MCF 10A (cell line): ENCODE measurements at regions not wholly inside any gene's neighbourhood (a gene's known extent, or its start where the extent isn't known, plus 50 kb on each side); places are given as distances from the start of the nearest gene placed in this dataset.

Experiments
- BruUV-seq: library from RNA; stranded (reverse); fragments of 400-500 nt; replicated peaks from 2 replicates; lab custom pipeline; 2021; lab: Mats Ljungman, UMichigan
- CTCF ChIA-PET: fragments of 300-600 bp; sonication (Branson Sonifier 250); formaldehyde crosslinking; extraction: SDS; loops from one replicate; lab custom pipeline; 2021; ENCODE audit warnings: antibody characterized with exemption, inconsistent platforms; lab: Yijun Ruan, JAX
- POLR2A ChIA-PET: fragments of 300-600, 350-650 bp; sonication (Branson Sonifier 250); formaldehyde crosslinking; extraction: SDS; loops from one replicate; lab custom pipeline; 2020; ENCODE audit warnings: antibody characterized with exemption, inconsistent platforms; lab: Yijun Ruan, JAX
- DNase-seq: peaks from one replicate; pipeline ENCODE4 v3.0.0-alpha.2; 2018; ENCODE audit not compliant: unreplicated experiment
- H3K27ac Mint-ChIP-seq: one replicate; pipeline ENCODE4 v1.8.0; 2022; ENCODE audit warnings: mild to moderate bottlenecking, low read depth, mixed read lengths; ENCODE audit not compliant: unreplicated experiment
- H3K27me3 Mint-ChIP-seq: one replicate; pipeline ENCODE4 v1.8.0; 2022; ENCODE audit warnings: mixed read lengths; ENCODE audit not compliant: insufficient read depth, unreplicated experiment
- H3K36me3 Mint-ChIP-seq: one replicate; pipeline ENCODE4 v1.8.0; 2022; ENCODE audit warnings: mild to moderate bottlenecking, moderate library complexity, mixed read lengths; ENCODE audit not compliant: insufficient read depth, unreplicated experiment
- H3K4me1 Mint-ChIP-seq: one replicate; pipeline ENCODE4 v1.8.0; 2022; ENCODE audit warnings: mixed read lengths; ENCODE audit not compliant: insufficient read depth, unreplicated experiment
- H3K4me3 Mint-ChIP-seq: one replicate; pipeline ENCODE4 v1.8.0; 2022; ENCODE audit warnings: mild to moderate bottlenecking, moderate library complexity, mixed read lengths; ENCODE audit not compliant: unreplicated experiment
- H3K9me3 Mint-ChIP-seq: one replicate; pipeline ENCODE4 v1.8.0; 2022; ENCODE audit warnings: mixed read lengths; ENCODE audit not compliant: unreplicated experiment
- intact Hi-C: fragments of 100-400 bp; cut with micrococcal nuclease; formaldehyde crosslinking; loops from 2 replicates; pipeline ENCODE4 v1.14.1; 2022
- TF ChIP-seq, protein P1 (sequence below): fragments of 200-600 bp; IDR thresholded peaks from one replicate; pipeline ENCODE4 v1.8.0; 2022; ENCODE audit warnings: antibody characterized with exemption, mild to moderate bottlenecking; ENCODE audit not compliant: unreplicated experiment

DNA sequence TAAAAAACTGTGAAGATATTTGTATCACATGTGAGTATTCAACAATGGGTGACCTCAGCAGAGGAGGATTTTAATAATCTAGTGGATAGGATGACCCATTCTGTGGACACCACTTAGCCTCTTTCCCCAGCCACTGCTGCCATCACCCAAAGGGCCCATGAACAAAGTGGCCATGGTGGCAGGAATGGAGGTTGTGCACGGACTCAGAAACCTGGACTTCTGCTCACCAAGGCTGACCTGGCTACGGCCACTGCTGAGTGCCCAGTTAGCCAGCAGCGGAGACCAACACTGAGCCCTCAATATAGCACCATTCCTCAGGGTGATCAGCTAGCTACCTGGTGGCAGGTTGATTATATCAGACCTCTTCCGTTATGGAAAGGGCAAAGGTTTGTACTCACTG, 1410.4 kb upstream of the CDH9 start:
- ChIA-PET POLR2A (no interaction called here), CTCF (no interaction called here)

DNA sequence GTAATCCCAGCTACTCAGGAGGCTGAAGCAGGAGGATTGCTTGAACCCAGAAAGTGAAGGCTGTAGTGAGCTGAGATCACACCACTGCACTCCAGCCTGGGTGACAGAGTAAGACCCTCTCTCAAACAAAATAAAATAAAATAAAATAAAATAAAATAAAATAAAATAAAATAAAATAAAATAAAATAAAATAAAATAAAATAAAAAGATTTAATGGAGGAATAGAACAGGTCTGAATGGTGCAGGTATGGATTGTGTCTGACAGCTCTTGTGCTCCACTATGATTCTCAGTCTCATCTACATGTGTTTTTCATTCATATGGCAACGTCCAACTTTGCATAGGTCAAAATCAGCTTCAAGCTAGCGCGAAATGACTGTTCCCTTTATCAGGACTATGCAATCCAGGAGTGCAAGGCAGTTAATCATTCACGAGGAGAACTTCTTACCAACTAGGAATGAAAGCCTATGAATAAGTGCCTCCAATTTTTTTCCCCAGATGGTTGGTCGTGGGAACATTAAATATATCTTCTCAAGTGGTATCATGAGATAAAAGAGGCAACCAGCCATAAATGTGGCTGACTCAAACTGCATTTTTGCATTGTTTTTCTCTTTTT, 1392.3 kb upstream of the CDH9 start:
- ChIA-PET POLR2A (no interaction called here), CTCF (no interaction called here)
- TF ChIP-seq, protein P1, sequence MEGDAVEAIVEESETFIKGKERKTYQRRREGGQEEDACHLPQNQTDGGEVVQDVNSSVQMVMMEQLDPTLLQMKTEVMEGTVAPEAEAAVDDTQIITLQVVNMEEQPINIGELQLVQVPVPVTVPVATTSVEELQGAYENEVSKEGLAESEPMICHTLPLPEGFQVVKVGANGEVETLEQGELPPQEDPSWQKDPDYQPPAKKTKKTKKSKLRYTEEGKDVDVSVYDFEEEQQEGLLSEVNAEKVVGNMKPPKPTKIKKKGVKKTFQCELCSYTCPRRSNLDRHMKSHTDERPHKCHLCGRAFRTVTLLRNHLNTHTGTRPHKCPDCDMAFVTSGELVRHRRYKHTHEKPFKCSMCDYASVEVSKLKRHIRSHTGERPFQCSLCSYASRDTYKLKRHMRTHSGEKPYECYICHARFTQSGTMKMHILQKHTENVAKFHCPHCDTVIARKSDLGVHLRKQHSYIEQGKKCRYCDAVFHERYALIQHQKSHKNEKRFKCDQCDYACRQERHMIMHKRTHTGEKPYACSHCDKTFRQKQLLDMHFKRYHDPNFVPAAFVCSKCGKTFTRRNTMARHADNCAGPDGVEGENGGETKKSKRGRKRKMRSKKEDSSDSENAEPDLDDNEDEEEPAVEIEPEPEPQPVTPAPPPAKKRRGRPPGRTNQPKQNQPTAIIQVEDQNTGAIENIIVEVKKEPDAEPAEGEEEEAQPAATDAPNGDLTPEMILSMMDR: no peak
- Mint-ChIP-seq H3K9me3 (no peaks in the 10 kb centered on the region), H3K4me3 (no peak overlapping the region), H3K27me3 (no peaks in the 10 kb centered on the region), H3K27ac (no peak overlapping the region), H3K4me1 (no peaks in the 10 kb centered on the region), H3K36me3 (no peaks in the 10 kb centered on the region)
- intact Hi-C loops: no loop called here
- DNase-seq: no peak
- no TSS peak for BruUV-seq

More for the DNA sequence above, 1410.4 kb upstream of the CDH9 start:
- Mint-ChIP-seq H3K27ac (no peak overlapping the region), H3K9me3 (peaks cover 24% of the 10 kb centered on the region), H3K36me3 (no peaks in the 10 kb centered on the region), H3K27me3 (no peaks in the 10 kb centered on the region), H3K4me3 (no peak overlapping the region), H3K4me1 (no peaks in the 10 kb centered on the region)
- BruUV-seq: no TSS peak
- TF ChIP-seq, protein P1: no peak
- DNase-seq: no peak
- intact Hi-C loops: no loop called here

DNA sequence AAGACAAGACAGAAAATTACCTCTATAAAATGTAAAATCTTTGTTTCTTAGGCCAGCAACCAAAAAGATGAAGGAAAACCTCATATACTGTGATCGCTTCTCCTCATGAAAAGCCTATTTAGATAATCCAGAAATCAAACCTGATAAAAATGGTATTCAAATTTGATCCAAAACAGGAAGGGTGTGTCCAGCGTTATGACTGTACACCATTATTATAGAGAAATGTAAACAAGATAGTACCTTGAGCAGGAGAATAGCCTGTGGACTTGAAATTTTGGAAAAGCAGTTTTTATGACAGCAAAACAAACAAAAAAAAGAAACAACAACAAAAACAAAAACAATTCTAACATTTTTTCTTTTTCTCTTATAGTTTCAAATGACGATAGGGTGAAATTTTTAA, 1382.8 kb upstream of the CDH9 start:
- no peak overlapping the region for H3K4me3 Mint-ChIP-seq
- no TSS peak for BruUV-seq
- no peak for DNase-seq
- H3K27ac Mint-ChIP-seq: no peak overlapping the region
- ChIA-PET CTCF (no interaction called here), POLR2A (no interaction called here)
- H3K9me3 Mint-ChIP-seq: peaks cover 10% of the 10 kb centered on the region
- no peaks in the 10 kb centered on the region for H3K27me3 Mint-ChIP-seq
- TF ChIP-seq, protein P1: no peak
- intact Hi-C loops: no loop called here
- no peaks in the 10 kb centered on the region for H3K4me1 Mint-ChIP-seq
- H3K36me3 Mint-ChIP-seq: no peaks in the 10 kb centered on the region

DNA sequence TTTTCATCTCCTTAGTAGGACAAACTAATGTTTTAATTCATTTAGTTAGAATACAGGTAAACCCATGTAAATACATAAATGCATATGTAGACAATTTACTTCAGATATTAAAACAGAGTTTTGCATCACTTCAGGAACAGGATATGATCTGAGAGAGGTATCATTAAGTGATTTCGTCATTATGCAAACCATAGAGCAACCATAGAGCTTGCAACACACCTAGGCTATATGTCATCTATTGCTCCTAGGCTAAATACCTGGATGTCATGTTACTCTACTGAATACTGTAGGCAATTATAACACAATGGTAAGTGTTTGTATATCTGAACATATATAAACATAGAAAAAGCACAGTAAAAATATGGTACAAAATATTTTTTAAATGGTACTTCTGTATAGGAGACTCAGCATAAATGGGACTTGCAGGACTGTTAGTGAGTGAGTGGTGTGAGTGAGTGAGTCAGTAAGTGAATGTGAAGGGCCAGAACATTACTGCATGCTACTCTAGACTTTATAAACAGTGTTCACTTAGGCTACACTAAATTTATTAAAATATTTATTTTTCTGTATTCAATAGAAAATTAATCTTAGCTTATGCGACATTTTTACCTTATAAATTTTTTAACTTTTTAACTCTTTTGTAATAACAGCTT, 1377.5 kb upstream of the CDH9 start:
- H3K27ac Mint-ChIP-seq: no peak overlapping the region
- DNase-seq: peak; percentile 23
- TF ChIP-seq, protein P1: no peak
- CTCF ChIA-PET: interaction anchor here (0.6 to 0.7 kb wide), 4 partner anchors 19 to 1102 kb away, joined by 3 read pairs; no protein-coding TSS in a partner anchor
- no peak overlapping the region for H3K4me3 Mint-ChIP-seq
- no TSS peak for BruUV-seq
- intact Hi-C loops: no loop called here
- peaks cover 10% of the 10 kb centered on the region for H3K9me3 Mint-ChIP-seq
- POLR2A ChIA-PET: interaction anchor here (0.8 kb wide), 1 partner anchor 11 kb away, joined by 3 read pairs; no protein-coding TSS in a partner anchor
- H3K36me3 Mint-ChIP-seq: no peaks in the 10 kb centered on the region
- H3K4me1 Mint-ChIP-seq: no peaks in the 10 kb centered on the region
- no peaks in the 10 kb centered on the region for H3K27me3 Mint-ChIP-seq
